OCI-M2 (cell line): ENCODE measurements at regions not wholly inside any gene's neighbourhood (a gene's known extent, or its start where the extent isn't known, plus 50 kb on each side); places are given as distances from the start of the nearest gene placed in this dataset.

ENCODE experiments used
- DNase-seq: peaks from one replicate; lab custom pipeline; 2025; ENCODE audit not compliant: unreplicated experiment; lab: John Stamatoyannopoulos, UW

GRCh38 chr4:10180927-10181744 lies 64.5 kb upstream of the WDR1 start:
- DNase-seq, result peak; percentile 57

GRCh38 chr4:10180603-10180926 lies 64.0 kb upstream of the WDR1 start:
- no peak for DNase-seq

GRCh38 chr4:10179957-10180602 lies 63.5 kb upstream of the WDR1 start:
- DNase-seq, result no peak

GRCh38 chr4:10178763-10179162 lies 62.2 kb upstream of the WDR1 start:
- no peak for DNase-seq

GRCh38 chr4:10175626-10176025 lies 59.0 kb upstream of the WDR1 start:
- DNase-seq, result no peak

GRCh38 chr4:10173754-10174749 lies 57.5 kb upstream of the WDR1 start:
- DNase-seq, result no peak

GRCh38 chr4:10173037-10173753 lies 56.6 kb upstream of the WDR1 start:
- no peak for DNase-seq

GRCh38 chr4:10172278-10172921 lies 55.8 kb upstream of the WDR1 start:
- DNase-seq, result no peak

GRCh38 chr4:10171055-10171454 lies 54.5 kb upstream of the WDR1 start:
- DNase-seq, result no peak

- DNase-seq, result no peak
These were observed 53.3 kb upstream of the WDR1 start for GRCh38 chr4:10169839-10170387.

GRCh38 chr4:10168151-10168550 lies 51.6 kb upstream of the WDR1 start:
- no peak for DNase-seq

- no peak for DNase-seq
These were observed 50.6 kb upstream of the WDR1 start for GRCh38 chr4:10167201-10167600.
